IMR-90 (cell line): ENCODE measurements at regions not wholly inside any gene's neighbourhood (a gene's known extent, or its start where the extent isn't known, plus 50 kb on each side); places are given as distances from the start of the nearest gene placed in this dataset.

ENCODE experiments used
- ATAC-seq: fragments of 200-7000 bp; cut with Tn5 transposase; 2 replicates; pipeline ENCODE4 v1.9.1; 2020; ENCODE audit warnings: low read depth, mild to moderate bottlenecking, moderate library complexity
- BruUV-seq: library from RNA; stranded (reverse); fragments of 400-500 nt; replicated peaks from 2 replicates; lab custom pipeline; 2021; lab: Mats Ljungman, UMichigan
- CTCF ChIA-PET: fragments of 300-600 bp; formaldehyde crosslinking; extraction: SDS; loops from one replicate; lab custom pipeline; 2021; ENCODE audit warnings: antibody characterized with exemption; lab: Yijun Ruan, JAX
- POLR2A ChIA-PET: fragments of 300-600 bp; sonication (Branson Sonifier 250); formaldehyde crosslinking; loops from one replicate; lab custom pipeline; 2022; ENCODE audit warnings: antibody characterized with exemption; ENCODE audit not compliant: unreplicated experiment; lab: Charles Lee
- DNase-seq: peaks from one replicate; pipeline ENCODE4 v3.0.0; 2013
- H2AFZ ChIP-seq: replicated peaks from 2 replicates; pipeline ENCODE3; 2013; ENCODE audit warnings: low read length, mild to moderate bottlenecking; ENCODE audit not compliant: poor library complexity
- H2AK5ac ChIP-seq: 2 replicates; pipeline ENCODE4 v1.6.1; 2013; ENCODE audit warnings: low read depth, low read length, inconsistent platforms
- H2AK9ac ChIP-seq: replicated peaks from 2 replicates; pipeline ENCODE3; 2013; ENCODE audit warnings: mild to moderate bottlenecking, low read depth, low read length, moderate library complexity; ENCODE audit not compliant: poor library complexity
- H2BK120ac ChIP-seq: 2 replicates; pipeline ENCODE4 v1.6.1; 2013; ENCODE audit warnings: low read depth, low read length, inconsistent platforms
- H2BK15ac ChIP-seq: 3 replicates; pipeline ENCODE4 v1.6.1; 2013; ENCODE audit warnings: low read depth, low read length, inconsistent platforms
- H2BK20ac ChIP-seq: 2 replicates; pipeline ENCODE4 v1.6.1; 2013; ENCODE audit warnings: low read depth, mild to moderate bottlenecking, inconsistent platforms, low read length, moderate library complexity
- H2BK5ac ChIP-seq: 2 replicates; pipeline ENCODE4 v1.6.1; 2013; ENCODE audit warnings: mild to moderate bottlenecking, low read depth, low read length, inconsistent platforms; ENCODE audit not compliant: poor library complexity, severe bottlenecking
- H3K14ac ChIP-seq: replicated peaks from 2 replicates; pipeline ENCODE4 v1.6.1; 2013; ENCODE audit warnings: low read depth, low read length, inconsistent platforms
- H3K18ac ChIP-seq: 2 replicates; pipeline ENCODE4 v1.6.1; 2013; ENCODE audit warnings: low read depth, low read length, control low read depth
- H3K23ac ChIP-seq: 2 replicates; pipeline ENCODE4 v1.6.1; 2013; ENCODE audit warnings: low read depth, low read length, inconsistent platforms
- H3K27ac ChIP-seq: 2 replicates; pipeline ENCODE4 v1.5.1; 2013; ENCODE audit warnings: mild to moderate bottlenecking, control low read depth, low read length; ENCODE audit not compliant: insufficient read depth
- H3K27me3 ChIP-seq: 2 replicates; pipeline ENCODE4 v1.6.1; 2013; ENCODE audit warnings: low read length; ENCODE audit not compliant: control insufficient read depth, insufficient read depth
- H3K36me3 ChIP-seq: 2 replicates; pipeline ENCODE4 v1.6.1; 2013; ENCODE audit warnings: low read length, mixed read lengths; ENCODE audit not compliant: control insufficient read depth, insufficient read depth
- H3K4ac ChIP-seq: 2 replicates; pipeline ENCODE4 v1.6.1; 2013; ENCODE audit warnings: low read depth, low read length, inconsistent platforms
- H3K4me1 ChIP-seq: 2 replicates; pipeline ENCODE4 v1.6.1; 2013; ENCODE audit warnings: low read length, mixed read lengths; ENCODE audit not compliant: control insufficient read depth, insufficient read depth
- H3K4me2 ChIP-seq: 2 replicates; pipeline ENCODE4 v1.6.1; 2013; ENCODE audit warnings: low read depth, mild to moderate bottlenecking, control low read depth, low read length, moderate library complexity
- H3K4me3 ChIP-seq: 2 replicates; pipeline ENCODE4 v1.5.1; 2013; ENCODE audit warnings: low read depth, mild to moderate bottlenecking, control low read depth, low read length, moderate library complexity; ENCODE audit not compliant: insufficient read depth
- H3K56ac ChIP-seq: 2 replicates; pipeline ENCODE4 v1.6.1; 2013; ENCODE audit warnings: low read length, inconsistent platforms; ENCODE audit not compliant: insufficient read depth; ENCODE audit errors: extremely low read depth
- H3K79me1 ChIP-seq, 2 experiments: 2 replicates each; pipeline ENCODE4 v1.6.1; 2013; ENCODE audit warnings: low read length in 2 of 2, inconsistent platforms in 1 of 2, low read depth in 1 of 2
- H3K9ac ChIP-seq: 2 replicates; pipeline ENCODE4 v1.6.1; 2013; ENCODE audit warnings: low read depth, low read length, control low read depth
- H3K9me1 ChIP-seq: 2 replicates; pipeline ENCODE4 v1.6.1; 2013; ENCODE audit warnings: low read length, inconsistent platforms; ENCODE audit not compliant: insufficient read depth
- H3K9me3 ChIP-seq: 2 replicates; pipeline ENCODE4 v1.6.1; 2013; ENCODE audit warnings: low read length; ENCODE audit not compliant: control insufficient read depth, insufficient read depth
- H4K20me1 ChIP-seq: 2 replicates; pipeline ENCODE4 v1.6.1; 2013; ENCODE audit warnings: low read length, inconsistent platforms; ENCODE audit not compliant: insufficient read depth
- H4K5ac ChIP-seq: 2 replicates; pipeline ENCODE4 v1.6.1; 2013; ENCODE audit warnings: mild to moderate bottlenecking, low read depth, low read length, control low read depth
- H4K8ac ChIP-seq, 2 experiments: 2 replicates each; pipeline ENCODE4 v1.6.1; 2013; ENCODE audit warnings: low read depth in 2 of 2, low read length in 2 of 2, control low read depth in 1 of 2, inconsistent platforms in 1 of 2
- H4K91ac ChIP-seq: 2 replicates; pipeline ENCODE4 v1.6.1; 2013; ENCODE audit warnings: low read depth, low read length, inconsistent platforms; ENCODE audit not compliant: insufficient read depth
- BHLHE40 ChIP-seq: fragments of 150-350 bp; IDR thresholded peaks from 2 replicates; pipeline ENCODE4 v1.6.1; 2016; ENCODE audit warnings: mild to moderate bottlenecking, low read depth, low read length
- CHD1 ChIP-seq: IDR thresholded peaks from 2 replicates; pipeline ENCODE4 v1.6.1; 2012; ENCODE audit warnings: low read depth, low read length, improper control_type of control experiment
- FOS ChIP-seq: fragments of 150-350 bp; IDR thresholded peaks from 2 replicates; pipeline ENCODE4 v1.6.1; 2016; ENCODE audit warnings: low read depth, low read length
- MAZ ChIP-seq: IDR thresholded peaks from 2 replicates; pipeline ENCODE4 v1.6.1; 2012; ENCODE audit warnings: low read depth, mild to moderate bottlenecking, low read length, improper control_type of control experiment, moderate library complexity, borderline replicate concordance
- MXI1 ChIP-seq: IDR thresholded peaks from 2 replicates; pipeline ENCODE4 v1.6.1; 2012; ENCODE audit warnings: low read depth, mild to moderate bottlenecking, low read length, moderate library complexity, borderline replicate concordance
- NFE2L2 ChIP-seq: fragments of 150-350 bp; IDR thresholded peaks from 2 replicates; pipeline ENCODE4 v1.6.1; 2016; ENCODE audit warnings: low read depth, mild to moderate bottlenecking, low read length
- POLR2A ChIP-seq: IDR thresholded peaks from 2 replicates; pipeline ENCODE4 v1.6.1; 2012; ENCODE audit warnings: mild to moderate bottlenecking, low read depth, low read length
- RAD21 ChIP-seq: IDR thresholded peaks from 2 replicates; pipeline ENCODE4 v1.6.1; 2012; ENCODE audit warnings: low read length, improper control_type of control experiment
- RCOR1 ChIP-seq: IDR thresholded peaks from 2 replicates; pipeline ENCODE4 v1.6.1; 2012; ENCODE audit warnings: mild to moderate bottlenecking, low read length, improper control_type of control experiment; ENCODE audit not compliant: insufficient replicate concordance
- SMC3 ChIP-seq: fragments of 150-350 bp; IDR thresholded peaks from 2 replicates; pipeline ENCODE4 v1.6.1; 2016; ENCODE audit warnings: low read depth, mild to moderate bottlenecking, antibody characterized with exemption, low read length, moderate library complexity
- dilution Hi-C: fragments of 300-500 bp; cut with HindIII; formaldehyde crosslinking; loops from one replicate; pipeline ENCODE4 v1.14.3; 2018; ENCODE audit warnings: low sequenced_read_pairs; ENCODE audit not compliant: unreplicated experiment
- in situ Hi-C: fragments of 300-500 bp; cut with MboI; formaldehyde crosslinking; loops from 3 replicates; pipeline ENCODE4 v1.14.3; 2019; ENCODE audit warnings: low sequenced_read_pairs, inconsistent platforms, mixed read lengths
- intact Hi-C: fragments of 100-400 bp; cut with micrococcal nuclease; formaldehyde crosslinking; loops from 2 replicates; pipeline ENCODE4 v1.10.0; 2022
- TF ChIP-seq, protein P1 (sequence below): fragments of 150-350 bp; IDR thresholded peaks from 2 replicates; pipeline ENCODE4 v1.6.1; 2016; ENCODE audit warnings: low read depth, mild to moderate bottlenecking, low read length, moderate library complexity, borderline replicate concordance
- TF ChIP-seq, protein P2 (sequence below): conservative IDR thresholded peaks from 2 replicates; pipeline ENCODE4 v1.5.1; 2012; ENCODE audit warnings: mild to moderate bottlenecking, low read depth, low read length, improper control_type of control experiment

DNA sequence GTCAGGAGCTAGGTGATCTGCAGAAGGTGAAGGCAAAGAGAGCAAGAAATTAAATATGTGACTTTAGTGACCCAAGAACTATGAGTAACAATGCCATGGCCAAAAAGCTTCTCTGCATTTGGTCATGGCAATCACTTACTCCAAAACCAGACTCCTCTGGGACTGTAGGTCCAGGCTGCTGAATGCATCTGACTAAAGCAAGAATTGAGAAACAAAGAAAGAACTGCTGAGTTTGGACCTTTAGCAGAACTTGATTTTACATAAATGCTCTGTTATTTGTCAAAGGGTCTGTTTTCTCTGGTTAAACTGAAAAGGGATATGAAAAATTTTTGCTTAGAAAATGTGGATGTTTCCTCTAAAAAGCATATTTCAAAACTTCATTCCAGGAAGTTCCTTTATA, 1102.2 kb downstream of the IGSF11 start:
- dilution Hi-C loops (no loop called here), intact Hi-C loops (no loop called here), in situ Hi-C loops (no loop called here)
- Histone ChIP-seq H3K36me3 (no peaks in the 10 kb centered on the region), H3K4me3 (no peak overlapping the region), H4K20me1 (no peaks in the 10 kb centered on the region), H2BK120ac (no peak overlapping the region), H2AFZ (no peak overlapping the region), H3K9me1 (no peaks in the 10 kb centered on the region), H2BK15ac (no peak overlapping the region), H4K91ac (no peak overlapping the region), H3K18ac (no peak overlapping the region), H3K4me1 (no peaks in the 10 kb centered on the region), H3K14ac (no peak overlapping the region), H3K4me2 (no peak overlapping the region), H2BK20ac (no peak overlapping the region), H2AK9ac (no peak overlapping the region), H3K23ac (no peak overlapping the region), H3K27ac (no peak overlapping the region), H3K9me3 (no peaks in the 10 kb centered on the region; the same call in 1 of the 2 replicates), H3K9ac (no peak overlapping the region), H4K8ac (no peak overlapping the region), H2AK5ac (no peak overlapping the region), H3K4ac (no peak overlapping the region), H3K79me1 (no peaks in the 10 kb centered on the region), H3K27me3 (no peaks in the 10 kb centered on the region), H4K5ac (no peak overlapping the region), H2BK5ac (no peak overlapping the region), H3K56ac (no peak overlapping the region)
- ChIA-PET POLR2A (no interaction called here), CTCF (no interaction called here)
- ATAC-seq (no peak), DNase-seq (no peak)
- TF ChIP-seq, protein P1, sequence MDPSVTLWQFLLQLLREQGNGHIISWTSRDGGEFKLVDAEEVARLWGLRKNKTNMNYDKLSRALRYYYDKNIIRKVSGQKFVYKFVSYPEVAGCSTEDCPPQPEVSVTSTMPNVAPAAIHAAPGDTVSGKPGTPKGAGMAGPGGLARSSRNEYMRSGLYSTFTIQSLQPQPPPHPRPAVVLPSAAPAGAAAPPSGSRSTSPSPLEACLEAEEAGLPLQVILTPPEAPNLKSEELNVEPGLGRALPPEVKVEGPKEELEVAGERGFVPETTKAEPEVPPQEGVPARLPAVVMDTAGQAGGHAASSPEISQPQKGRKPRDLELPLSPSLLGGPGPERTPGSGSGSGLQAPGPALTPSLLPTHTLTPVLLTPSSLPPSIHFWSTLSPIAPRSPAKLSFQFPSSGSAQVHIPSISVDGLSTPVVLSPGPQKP: no peak
- TF ChIP-seq SMC3 (no peak), CHD1 (no peak), NFE2L2 (no peak), MXI1 (no peak), RCOR1 (no peak), BHLHE40 (no peak), POLR2A (no peak), MAZ (no peak), RAD21 (no peak), FOS (no peak)
- TF ChIP-seq, protein P2, sequence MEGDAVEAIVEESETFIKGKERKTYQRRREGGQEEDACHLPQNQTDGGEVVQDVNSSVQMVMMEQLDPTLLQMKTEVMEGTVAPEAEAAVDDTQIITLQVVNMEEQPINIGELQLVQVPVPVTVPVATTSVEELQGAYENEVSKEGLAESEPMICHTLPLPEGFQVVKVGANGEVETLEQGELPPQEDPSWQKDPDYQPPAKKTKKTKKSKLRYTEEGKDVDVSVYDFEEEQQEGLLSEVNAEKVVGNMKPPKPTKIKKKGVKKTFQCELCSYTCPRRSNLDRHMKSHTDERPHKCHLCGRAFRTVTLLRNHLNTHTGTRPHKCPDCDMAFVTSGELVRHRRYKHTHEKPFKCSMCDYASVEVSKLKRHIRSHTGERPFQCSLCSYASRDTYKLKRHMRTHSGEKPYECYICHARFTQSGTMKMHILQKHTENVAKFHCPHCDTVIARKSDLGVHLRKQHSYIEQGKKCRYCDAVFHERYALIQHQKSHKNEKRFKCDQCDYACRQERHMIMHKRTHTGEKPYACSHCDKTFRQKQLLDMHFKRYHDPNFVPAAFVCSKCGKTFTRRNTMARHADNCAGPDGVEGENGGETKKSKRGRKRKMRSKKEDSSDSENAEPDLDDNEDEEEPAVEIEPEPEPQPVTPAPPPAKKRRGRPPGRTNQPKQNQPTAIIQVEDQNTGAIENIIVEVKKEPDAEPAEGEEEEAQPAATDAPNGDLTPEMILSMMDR: no peak
- BruUV-seq: no TSS peak
